Endometrial microvascular endothelial cells (primary cell): ENCODE measurements at regions not wholly inside any gene's neighbourhood (a gene's known extent, or its start where the extent isn't known, plus 50 kb on each side); places are given as distances from the start of the nearest gene placed in this dataset.

Experiments
- in situ Hi-C: cut with HindIII; loops from 2 replicates; pipeline ENCODE4 v1.10.0; 2017; ENCODE audit warnings: low sequenced_read_pairs, low pct_unique_long_range_greater_than_20kb; ENCODE audit errors: inconsistent ontology term

DNA sequence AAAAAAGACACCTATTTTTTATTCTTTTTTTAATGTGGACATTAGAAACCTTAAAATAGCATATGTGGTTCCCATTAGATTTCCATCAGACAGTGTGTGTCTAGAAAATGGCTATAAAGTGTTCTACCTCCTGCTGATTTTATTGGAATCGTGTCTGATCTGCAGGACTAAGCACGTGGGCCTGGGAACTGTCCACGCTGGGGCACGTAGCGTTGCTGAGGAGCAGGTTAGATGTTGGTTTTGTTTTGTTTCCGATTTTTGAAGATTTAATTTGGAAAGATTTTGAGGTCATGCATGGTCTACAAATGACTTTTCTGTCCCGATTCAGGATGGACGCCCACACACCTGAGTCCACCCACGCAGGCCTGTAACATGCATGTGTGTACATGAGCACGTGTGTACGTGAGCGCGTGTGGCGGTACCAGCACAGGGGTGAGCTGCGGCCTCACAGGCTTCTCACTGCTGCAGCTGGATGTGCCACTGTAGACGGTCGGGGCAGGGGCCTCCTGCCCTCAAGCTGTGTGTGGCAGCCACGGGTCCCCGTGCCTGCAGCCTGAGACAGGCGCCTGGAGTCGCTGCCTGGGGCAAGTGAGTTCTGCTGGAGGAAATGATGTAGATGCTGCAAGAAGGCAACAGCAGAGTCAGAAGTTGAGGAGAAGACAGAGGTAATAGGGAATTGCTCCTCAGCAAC lies 99.7 kb upstream of the CTDP1 start:
- in situ Hi-C loops, result no loop called here

DNA sequence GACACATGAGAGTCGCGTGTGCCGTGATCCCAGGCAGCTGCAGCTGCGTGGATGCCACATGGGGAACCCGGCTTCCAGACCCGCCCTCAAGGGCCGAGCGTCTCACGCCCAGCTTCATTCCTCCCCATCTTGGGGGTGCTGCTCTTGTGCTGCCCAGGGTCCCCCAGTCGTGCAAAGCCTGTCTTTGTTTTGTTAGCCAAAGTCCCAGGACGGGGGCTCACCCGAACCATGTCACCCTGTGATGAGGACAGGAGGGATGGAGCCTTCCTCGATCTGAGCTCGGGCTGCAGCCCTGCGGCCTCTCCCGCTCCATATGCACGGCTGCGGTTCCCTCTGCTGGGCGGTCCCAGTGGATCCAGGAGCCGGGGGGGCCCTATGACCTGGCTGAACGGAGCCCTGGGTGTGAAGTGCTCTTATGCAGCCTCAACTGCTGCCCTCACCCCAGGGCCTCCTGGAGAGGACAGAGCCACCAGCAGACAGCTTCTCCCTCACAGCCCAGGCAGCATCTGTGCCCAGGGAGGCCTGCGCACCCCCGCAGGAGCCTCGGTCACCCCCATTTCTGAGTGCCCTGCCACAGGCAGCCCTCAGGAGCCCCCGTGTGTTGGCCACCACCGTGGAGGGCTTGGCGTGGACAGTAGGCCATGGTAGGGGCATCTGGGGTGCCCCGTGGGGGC lies 99.0 kb upstream of the CTDP1 start:
- in situ Hi-C loops, result no loop called here

DNA sequence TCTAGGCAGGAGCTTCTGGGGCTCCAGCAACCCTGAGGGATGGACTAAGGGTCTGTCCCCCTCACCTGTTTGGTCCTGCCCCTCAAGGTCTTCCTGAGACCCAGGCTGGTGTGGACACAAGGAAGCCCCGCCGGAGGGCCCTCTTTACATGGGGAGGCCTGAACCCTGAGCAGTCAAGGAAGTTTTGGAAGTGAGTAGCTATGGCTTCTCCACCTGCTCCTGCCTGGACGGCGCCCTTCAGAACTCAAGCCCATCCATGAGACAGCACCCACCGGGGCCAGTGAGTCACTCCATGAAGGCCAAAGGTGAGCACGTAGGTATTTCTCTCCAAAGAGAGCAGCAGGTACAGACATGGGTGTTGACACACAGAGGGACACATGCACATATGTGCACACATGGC lies 98.2 kb upstream of the CTDP1 start:
- in situ Hi-C loops, result no loop called here

DNA sequence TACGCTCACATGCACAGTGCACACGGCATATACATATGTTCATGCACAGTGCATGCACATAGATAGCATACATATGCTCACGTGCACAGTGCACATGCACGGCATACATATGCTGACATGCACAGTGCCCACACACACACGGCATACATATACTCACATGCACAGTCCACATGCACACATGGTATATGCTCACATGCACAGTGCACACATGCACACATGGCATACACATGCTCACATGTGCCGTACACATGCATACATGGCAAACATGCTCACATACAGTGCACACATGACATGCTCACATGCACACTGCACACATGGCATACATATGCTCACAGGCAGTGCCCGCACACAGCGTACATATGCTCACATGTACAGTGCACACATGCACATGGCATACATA lies 97.7 kb upstream of the CTDP1 start:
- in situ Hi-C loops, result no loop called here

DNA sequence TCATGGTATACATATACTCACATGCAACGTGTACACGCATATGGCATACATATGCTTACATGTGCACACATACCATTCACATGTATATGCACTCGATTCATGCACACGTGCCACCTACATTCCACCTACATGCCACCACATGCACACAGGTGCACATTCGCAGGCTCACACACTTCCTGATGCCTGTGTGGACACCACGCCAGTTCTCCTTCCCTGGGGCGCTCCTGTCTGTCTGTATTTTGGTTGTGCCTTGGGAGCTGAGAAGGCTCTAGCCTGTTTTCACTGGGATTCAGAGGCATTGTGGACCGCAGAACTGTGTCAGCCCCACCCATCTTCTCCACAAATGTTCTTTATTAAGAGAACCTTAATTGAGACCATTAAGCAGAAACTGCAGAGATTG lies 96.6 kb upstream of the CTDP1 start:
- in situ Hi-C loops, result no loop called here

DNA sequence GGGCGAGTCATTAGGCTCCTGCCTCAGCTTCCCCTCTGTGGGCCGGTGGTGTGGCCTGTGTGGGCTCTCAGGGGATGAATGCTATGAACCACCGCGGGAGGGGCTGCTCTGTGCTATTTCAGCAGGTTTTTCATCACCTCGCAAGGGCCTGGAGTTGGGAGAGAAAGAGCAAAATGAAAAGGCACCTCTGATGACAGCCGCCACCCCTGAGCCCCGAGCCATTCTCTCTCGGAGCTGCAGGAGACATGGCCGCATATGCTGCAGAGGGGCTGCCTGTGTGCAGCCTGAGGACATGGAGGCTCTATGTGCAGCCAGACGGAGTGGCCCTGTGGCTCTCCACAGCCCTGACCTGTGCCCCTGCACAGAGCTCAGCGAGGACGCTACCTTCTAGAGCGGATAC lies 96.2 kb upstream of the CTDP1 start:
- in situ Hi-C loops, result no loop called here

DNA sequence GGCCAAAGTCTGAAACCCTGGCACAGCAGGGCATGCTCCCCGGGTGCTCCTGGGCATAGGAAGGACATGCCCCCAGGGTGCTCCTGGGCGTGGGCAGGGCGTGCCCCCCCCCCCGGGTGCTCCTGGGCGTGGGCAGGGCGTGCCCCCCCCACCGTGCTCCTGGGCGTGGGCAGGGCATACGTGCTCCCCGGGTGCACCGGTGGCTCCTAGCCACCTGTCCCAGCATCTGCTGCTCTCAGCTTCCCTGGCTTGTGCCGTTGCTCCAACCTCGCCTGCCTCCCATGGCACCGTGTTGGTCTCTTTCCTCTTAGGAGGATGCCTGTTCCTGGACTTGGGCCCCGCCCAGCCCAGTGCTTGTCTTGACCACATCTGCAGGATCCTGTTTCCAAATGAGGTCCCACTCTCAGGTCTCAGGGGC lies 95.6 kb upstream of the CTDP1 start:
- in situ Hi-C loops, result no loop called here

DNA sequence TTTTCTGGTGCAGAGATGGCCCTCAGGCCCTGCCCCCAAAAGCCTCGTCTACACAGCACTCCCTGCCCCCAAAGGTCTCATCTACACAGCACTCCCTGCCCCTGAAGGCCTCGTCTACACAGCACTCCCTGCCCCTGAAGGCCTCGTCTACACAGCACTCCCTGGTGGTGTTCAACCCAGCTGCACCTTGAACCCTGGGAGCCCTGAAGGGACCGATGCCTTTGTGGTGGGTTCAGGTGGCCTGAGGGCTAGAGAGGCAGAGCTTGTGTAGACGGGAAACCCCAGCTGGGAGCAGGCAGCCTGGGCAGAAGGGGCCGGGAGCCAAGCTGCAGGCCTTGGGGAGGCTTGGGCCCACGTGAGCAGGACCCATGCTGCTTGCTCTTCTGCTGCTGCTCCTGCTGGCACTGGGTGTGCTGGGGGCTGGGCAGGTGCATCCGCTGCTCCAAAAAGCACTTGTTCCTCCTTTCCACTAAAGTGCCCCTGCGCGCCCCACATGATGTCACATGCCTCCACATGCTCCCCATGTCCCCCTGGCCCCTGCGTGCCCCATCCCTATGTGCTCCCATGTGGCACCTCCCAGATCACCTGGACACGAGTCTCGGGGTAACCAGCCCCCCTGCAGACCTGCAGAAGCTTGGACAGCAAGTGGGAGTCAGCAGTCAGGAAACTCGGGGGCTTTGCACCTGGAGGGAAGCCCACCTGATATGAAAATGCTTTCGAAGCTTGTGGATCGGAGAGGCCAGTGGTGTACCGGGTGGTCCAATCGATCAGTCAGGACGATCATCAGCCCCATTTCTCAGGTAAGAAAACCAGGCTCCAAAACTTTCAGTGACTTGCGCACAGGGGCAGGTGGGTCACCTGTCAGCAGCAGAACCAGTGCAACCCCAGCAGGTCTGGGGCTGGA lies 94.9 kb upstream of the CTDP1 start:
- in situ Hi-C loops, result no loop called here

DNA sequence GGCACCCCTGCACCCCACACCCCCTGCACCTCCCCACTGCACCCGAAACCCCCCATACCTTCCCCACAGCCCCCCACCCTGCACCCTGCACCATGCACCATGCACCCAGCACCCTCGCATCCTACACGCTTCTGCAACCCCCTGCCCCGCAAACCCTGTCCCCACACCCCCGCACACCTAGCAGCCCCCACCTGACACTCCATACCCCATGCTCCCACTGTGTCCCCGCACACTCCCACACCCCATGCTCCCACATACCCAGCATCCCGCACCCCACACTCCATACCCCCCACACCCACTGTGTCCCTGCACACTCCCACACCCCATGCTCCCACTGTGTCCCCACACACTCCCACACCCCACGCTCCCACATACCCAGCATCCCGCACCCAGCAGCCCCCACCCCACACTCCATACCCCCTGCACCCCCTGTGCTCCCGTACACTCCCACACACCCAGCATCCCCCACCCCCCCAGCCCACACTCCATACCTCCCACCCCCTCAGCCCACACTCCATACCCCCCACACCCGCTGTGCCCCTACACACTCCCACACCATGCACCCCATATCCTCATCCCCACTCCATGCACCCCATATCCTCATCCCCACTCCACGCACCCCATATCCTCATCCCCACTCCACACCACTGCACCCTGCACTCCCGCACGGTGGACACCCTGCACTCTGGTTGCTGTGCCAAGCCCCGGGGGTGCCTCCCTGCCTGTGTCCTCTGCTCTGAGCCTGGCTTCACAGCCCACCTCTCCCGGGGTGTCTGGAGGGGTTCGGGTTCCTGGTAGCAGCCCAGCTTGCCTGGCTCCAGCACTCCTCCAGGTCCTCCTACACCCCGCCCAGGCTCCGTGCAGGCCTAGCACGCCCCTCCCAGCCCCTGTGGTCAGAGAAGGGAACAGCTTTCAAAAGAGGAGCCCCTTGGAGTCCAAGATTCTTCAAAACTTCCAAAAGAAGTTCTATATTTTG lies 93.9 kb upstream of the CTDP1 start:
- in situ Hi-C loops, result no loop called here

DNA sequence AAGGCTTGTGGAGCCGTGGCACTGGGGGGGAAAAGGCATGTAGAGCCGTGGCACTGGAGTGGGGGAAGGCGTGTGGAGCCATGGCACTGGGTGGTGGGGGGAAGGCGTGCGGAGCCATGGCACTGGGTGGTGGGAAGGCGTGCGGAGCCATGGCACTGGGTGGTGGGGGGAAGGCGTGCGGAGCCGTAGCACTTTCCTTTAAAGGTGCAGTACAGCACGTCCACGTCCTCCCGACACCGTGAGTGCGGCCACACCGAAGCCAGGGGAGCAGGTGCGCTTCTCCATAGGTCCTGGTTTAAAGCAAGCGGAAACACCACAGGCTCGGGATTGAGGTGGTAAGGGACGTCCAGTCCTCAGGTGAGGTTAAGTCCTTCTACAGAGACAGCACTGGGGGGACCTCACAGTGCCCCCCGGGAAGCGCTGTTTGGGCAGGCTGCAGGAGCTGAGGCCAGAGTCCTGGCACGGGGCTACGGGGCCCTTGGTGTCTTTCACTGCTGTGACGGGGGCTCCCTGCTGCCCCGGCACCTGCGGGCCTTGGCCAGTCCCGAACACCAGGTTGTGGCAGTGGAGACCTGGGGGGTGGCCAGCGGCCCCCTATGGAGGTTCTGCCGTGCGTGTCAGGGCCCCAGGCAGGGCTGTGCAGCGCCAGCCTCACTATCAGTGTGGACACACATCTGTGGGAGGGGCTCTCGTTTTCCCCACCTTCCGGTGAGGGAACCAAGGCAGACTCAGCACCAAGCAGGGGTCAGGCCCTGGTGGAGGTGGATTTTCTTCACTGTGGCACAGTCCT lies 93.0 kb upstream of the CTDP1 start:
- in situ Hi-C loops, result no loop called here

DNA sequence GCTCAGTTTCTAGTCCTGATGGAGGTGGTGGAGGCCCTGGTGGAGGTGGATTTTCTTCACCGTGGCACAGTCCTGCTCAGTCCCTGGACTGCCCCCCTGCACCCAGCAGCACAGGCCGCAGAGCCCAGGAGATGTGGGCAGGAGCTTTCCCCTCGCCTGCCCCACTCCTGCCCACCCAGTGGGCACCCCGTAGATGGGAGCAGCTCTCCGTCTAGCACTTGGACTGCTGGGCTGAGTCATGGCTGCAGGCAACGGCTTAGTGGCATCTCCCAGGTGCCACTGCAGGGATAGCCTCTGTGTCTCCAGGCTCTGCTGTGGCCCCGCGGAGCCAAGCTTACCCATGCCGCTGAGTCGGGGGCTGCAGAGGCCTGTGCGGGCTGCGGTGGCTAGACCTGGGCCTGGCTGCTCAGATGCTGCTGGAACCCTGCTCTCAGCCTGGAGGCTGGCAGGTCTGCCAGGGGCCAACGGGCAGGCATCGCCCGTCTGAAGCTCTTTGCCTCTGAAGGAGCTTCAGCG lies 92.3 kb upstream of the CTDP1 start:
- in situ Hi-C loops, result no loop called here

DNA sequence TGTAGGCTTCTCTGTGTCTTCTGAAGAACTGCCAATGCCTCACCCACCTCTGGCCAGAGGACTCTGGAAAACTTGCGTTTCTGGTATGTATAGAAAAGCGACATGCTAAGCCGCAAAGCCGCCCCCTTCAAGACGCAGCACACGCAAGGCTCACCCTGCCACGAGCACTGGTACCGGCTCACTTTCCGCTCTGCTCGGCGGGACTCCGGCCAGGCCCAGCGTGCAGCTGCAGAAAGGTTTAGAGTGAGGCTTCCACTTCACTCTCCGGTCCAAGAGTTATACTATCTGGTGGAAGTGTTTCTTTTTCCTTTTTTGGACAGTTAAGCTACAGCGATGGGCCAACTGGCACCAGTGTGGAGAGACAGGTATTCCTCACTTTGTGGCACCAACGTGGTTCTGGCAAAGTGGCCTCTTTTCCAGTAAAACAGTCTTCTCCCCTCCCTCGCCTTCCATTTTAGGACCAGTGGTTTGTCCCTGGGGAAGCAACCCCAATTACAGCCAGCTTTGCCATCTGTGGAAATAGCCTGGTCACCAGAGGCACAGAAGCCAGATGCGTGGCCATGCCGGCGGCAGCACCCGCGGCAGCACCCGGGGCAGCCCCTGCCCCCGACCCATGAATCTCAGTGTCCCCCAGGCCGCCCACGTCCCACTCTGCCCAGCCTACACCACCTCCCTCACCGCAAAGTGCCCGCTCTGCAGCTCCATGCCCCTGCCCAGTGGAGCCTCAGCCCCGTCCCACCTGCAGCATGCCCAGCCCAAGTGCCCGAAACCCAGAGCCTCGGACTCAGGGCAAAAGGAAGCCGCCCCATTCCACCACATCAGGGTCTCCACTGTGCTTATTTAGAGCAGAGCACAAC lies 91.6 kb upstream of the CTDP1 start:
- in situ Hi-C loops, result no loop called here

DNA sequence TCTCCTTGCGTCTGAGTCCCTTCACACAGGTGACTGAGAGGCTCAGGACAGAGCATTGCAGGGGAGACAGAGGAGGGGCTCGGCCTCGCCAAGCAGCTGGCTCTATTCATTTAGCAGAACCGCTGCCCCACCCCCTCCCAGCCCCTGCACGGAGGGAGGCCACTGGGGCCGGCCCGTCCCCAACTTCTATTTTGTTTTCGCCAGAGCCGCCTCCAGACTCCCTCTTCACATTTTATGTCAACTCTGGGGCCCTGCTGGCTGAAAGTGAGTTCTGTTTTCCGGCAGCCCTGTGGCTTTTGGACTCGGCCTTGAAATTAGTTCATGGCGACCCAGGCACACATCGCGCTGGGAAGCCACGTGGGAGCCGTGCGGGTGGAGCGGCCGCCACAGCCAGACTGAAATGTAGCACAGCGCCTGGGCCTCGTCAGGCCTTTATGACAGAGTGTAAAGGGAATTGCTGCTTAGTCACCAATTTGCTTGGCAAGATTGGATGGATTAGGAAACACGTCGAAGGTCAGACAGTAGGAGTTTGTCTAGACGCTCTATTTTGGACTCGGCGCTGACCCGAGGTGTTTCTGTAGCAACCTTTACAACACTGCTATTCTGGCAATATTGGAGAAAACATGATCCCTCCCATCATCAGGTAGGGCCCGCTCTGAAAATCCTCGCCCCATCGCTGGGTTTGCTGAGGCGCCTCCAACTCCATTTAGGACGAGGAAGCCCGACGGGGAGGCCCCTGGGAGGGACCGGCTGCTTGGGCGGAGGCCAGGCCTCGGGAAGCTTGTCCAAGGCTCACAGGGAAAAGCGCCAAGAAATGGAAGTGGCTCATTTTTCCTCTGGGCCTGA lies 90.7 kb upstream of the CTDP1 start:
- in situ Hi-C loops, result no loop called here

DNA sequence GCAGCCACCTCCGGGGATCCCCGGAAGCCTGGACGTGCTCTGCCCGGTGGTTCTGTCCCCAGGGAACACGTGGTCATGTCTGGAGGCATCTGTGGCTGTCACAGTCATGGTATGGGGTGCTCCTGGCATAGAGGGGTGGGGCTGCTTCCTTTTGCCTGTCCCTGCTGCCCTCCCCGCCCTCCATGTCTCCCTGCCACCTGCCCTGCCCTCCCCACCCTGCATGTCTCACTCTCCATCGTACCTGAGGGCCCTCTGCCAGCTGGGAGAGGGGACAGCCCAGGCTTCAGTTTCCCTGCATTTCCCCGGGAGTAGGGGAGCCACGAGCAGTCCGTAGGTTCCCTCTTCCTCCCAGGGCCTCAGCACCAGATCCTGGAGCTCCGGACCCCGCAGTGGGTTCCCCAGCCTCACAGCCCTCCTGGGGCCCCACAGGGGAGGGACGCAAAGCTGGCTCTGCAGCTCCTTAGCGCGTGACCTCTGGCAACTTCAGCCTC lies 90.0 kb upstream of the CTDP1 start:
- in situ Hi-C loops, result no loop called here

DNA sequence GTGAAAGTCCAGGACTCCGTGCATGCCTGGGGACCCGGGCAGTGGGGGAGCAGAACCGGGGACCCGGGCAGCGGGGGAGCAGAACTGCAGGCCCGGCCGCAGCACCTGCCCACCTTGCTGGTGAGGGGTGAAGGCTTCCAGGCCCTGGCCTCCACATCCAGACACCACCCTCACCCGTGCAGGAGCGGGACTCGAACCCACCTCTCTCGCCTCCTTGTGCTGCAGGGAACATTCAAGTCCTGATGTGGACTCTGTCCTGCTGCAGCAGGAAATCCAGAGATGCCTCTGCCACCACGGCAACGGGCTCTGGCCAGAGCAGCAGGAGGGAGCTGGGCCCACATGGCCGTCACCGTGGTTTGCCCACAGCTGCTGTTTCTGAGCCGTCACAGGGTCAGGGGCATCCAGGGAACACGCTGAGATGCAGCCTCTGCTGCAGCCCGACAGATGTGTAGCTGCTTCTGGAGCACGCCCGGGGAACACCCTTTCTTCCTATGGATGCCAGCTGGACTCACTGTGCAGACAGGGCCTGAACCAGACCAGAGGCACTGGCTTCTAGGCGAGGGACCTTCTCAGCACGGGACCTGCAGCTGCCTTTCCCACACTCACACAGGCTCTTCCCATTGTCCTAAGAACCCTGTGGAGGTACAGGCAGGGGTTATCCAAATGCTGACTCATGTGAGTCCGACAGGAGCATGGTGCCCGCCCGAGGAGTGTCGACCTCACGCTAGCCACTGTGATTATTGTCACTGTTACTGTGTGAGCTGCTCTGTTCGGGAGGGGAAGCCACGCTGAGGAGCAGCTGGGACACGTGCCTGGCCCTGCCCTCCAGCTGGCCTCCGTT lies 89.2 kb upstream of the CTDP1 start:
- in situ Hi-C loops, result no loop called here
